SU-DHL-6 (cell line): ENCODE measurements at regions not wholly inside any gene's neighbourhood (a gene's known extent, or its start where the extent isn't known, plus 50 kb on each side); places are given as distances from the start of the nearest gene placed in this dataset.

Experiments
- H2AFZ ChIP-seq: fragments of 200-600 bp; sonication (generic); 2 replicates; pipeline ENCODE4 v1.6.1; 2014; ENCODE audit warnings: low read depth, mild to moderate bottlenecking, moderate library complexity, mixed read lengths, antibody characterized with exemption, low read length; ENCODE audit not compliant: severe bottlenecking
- H3F3A ChIP-seq: fragments of 200-600 bp; shearing (Covaris generic); 2 replicates; pipeline ENCODE4 v1.6.0; 2016; ENCODE audit warnings: antibody characterized with exemption, mild to moderate bottlenecking; ENCODE audit not compliant: insufficient read depth
- H3K27ac ChIP-seq: fragments of 200-600 bp; sonication (generic); 2 replicates; pipeline ENCODE4 v1.5.1; 2016; ENCODE audit warnings: low read depth, mild to moderate bottlenecking, low read length, moderate library complexity, mixed read lengths
- H3K27me3 ChIP-seq: fragments of 200-600 bp; sonication (generic), shearing (Covaris generic); 2 replicates; pipeline ENCODE4 v1.6.0; 2014; ENCODE audit warnings: mild to moderate bottlenecking, low read length
- H3K36me3 ChIP-seq: fragments of 200-600 bp; sonication (generic); 2 replicates; pipeline ENCODE4 v1.6.1; 2014; ENCODE audit warnings: mild to moderate bottlenecking, low read length, mixed read lengths
- H3K4me2 ChIP-seq: fragments of 300-600, 200-600 bp; shearing (Covaris generic), sonication (generic); 2 replicates; pipeline ENCODE4 v1.6.0; 2014; ENCODE audit warnings: low read length, low read depth, mild to moderate bottlenecking; ENCODE audit not compliant: poor library complexity, severe bottlenecking
- H3K4me3 ChIP-seq: fragments of 200-600 bp; sonication (generic); 2 replicates; pipeline ENCODE4 v1.5.1; 2014; ENCODE audit warnings: antibody characterized with exemption, low read length, mild to moderate bottlenecking, mixed read lengths; ENCODE audit not compliant: insufficient read depth, poor library complexity, severe bottlenecking
- H3K79me2 ChIP-seq: fragments of 200-600 bp; sonication (generic); 2 replicates; pipeline ENCODE4 v1.6.1; 2014; ENCODE audit warnings: mild to moderate bottlenecking, low read length, moderate library complexity; ENCODE audit not compliant: insufficient read depth
- H3K9ac ChIP-seq: fragments of 200-600 bp; sonication (generic); 2 replicates; pipeline ENCODE4 v1.7.0; 2014; ENCODE audit warnings: mild to moderate bottlenecking, low read length
- H3K9me2 ChIP-seq: fragments of 200-600 bp; sonication (generic); replicated peaks from 2 replicates; pipeline ENCODE4 v1.6.1; 2014; ENCODE audit warnings: low read length; ENCODE audit not compliant: insufficient read depth
- H3K9me3 ChIP-seq: fragments of 200-600 bp; sonication (generic); 2 replicates; pipeline ENCODE4 v1.6.1; 2014; ENCODE audit warnings: low read length, mixed read lengths; ENCODE audit not compliant: insufficient read depth
- H4K20me1 ChIP-seq: fragments of 200-600 bp; sonication (generic); 2 replicates; pipeline ENCODE4 v1.6.1; 2014; ENCODE audit warnings: low read depth, mild to moderate bottlenecking, antibody characterized with exemption, low read length, moderate library complexity, mixed read lengths
- EZH2phosphoT487 ChIP-seq: fragments of 200-600 bp; sonication (generic), shearing (Covaris generic); conservative IDR thresholded peaks from 2 replicates; pipeline ENCODE4 v1.6.1; 2018; ENCODE audit warnings: mild to moderate bottlenecking, antibody characterized with exemption, low read length, moderate library complexity, mixed read lengths
- TF ChIP-seq, protein P1 (sequence below): fragments of 200-600 bp; sonication (generic); IDR thresholded peaks from one replicate; pipeline ENCODE4 v1.5.1; 2017; ENCODE audit warnings: antibody characterized with exemption, mild to moderate bottlenecking, low read length, moderate library complexity; ENCODE audit not compliant: insufficient read depth, poor library complexity, severe bottlenecking

DNA sequence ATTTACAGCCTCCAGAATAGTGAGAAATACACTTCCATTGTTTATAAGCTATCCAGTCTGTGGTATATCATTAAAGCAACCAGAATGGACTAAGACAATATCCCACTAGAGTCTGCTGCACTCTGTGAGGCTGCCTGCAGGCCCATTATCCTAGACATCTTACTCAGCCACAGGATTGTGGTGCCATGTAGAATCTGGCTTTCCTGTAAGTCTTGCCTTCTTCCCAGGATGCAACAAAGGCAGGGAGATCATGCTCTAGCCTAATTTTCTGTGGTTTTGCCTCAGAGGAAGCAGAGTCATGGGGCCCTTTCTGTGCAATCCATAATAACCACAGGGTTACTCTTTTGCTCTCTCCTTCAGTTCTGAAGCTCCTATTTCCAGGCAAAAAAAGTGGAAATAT, 299.1 kb upstream of the DEPDC1 start:
- TF ChIP-seq, protein P1, sequence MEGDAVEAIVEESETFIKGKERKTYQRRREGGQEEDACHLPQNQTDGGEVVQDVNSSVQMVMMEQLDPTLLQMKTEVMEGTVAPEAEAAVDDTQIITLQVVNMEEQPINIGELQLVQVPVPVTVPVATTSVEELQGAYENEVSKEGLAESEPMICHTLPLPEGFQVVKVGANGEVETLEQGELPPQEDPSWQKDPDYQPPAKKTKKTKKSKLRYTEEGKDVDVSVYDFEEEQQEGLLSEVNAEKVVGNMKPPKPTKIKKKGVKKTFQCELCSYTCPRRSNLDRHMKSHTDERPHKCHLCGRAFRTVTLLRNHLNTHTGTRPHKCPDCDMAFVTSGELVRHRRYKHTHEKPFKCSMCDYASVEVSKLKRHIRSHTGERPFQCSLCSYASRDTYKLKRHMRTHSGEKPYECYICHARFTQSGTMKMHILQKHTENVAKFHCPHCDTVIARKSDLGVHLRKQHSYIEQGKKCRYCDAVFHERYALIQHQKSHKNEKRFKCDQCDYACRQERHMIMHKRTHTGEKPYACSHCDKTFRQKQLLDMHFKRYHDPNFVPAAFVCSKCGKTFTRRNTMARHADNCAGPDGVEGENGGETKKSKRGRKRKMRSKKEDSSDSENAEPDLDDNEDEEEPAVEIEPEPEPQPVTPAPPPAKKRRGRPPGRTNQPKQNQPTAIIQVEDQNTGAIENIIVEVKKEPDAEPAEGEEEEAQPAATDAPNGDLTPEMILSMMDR = no peak
- TF ChIP-seq EZH2phosphoT487 = no peak

DNA sequence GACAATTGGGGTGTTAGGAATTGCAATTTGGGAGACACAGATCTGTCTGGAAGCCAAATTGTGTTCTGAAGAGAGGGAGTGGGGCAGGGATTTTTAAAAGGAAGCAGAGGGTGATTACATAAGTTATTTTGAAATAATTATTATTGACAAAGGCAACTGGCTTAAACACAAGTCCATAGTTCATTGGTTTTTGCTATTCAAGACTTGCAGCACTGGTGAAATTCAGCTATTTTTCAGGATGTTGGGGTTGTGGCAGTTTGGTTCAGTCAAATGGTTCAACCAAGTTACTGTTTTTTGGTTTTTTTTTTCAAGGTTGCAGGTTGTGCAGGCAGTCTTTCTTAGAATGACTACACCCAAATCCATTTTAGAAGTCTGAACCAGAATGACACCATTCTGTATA, 300.0 kb upstream of the DEPDC1 start:
- TF ChIP-seq, protein P1 = no peak
- no peak for TF ChIP-seq EZH2phosphoT487
- H3F3A ChIP-seq = no peaks in the 10 kb centered on the region
- H3K9me3 ChIP-seq = no peaks in the 10 kb centered on the region

More for the DNA sequence above, 299.1 kb upstream of the DEPDC1 start:
- Histone ChIP-seq H3K27me3 (no peaks in the 10 kb centered on the region), H3K9ac (no peak overlapping the region), H3K27ac (no peak overlapping the region), H4K20me1 (no peaks in the 10 kb centered on the region), H3K4me2 (no peak overlapping the region), H3K36me3 (no peaks in the 10 kb centered on the region), H2AFZ (no peak overlapping the region), H3K79me2 (no peaks in the 10 kb centered on the region), H3F3A (no peaks in the 10 kb centered on the region), H3K9me2 (0 out of 2 replicates have a peak, but pooled peaks cover 3% of the 10 kb centered on the region), H3K4me3 (no peak overlapping the region), H3K9me3 (no peaks in the 10 kb centered on the region)

DNA sequence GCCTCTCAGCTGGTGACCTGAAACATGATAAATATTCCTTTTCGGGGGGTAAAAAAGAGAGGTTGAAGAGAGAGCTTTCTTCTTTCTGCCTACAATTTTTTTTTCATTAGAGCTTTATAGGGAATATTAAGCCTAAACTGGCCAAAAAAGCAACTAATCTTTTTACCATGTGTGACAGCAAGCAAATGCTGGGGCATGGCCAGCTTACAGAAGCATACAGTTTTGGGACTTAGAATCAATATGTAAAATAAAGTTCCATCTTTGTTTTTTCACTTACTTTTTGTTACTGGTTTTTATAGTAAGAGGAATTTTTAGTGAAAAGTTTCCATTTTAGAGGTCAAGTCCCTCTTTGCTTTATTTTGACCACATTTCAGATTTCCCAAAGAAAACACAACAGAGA, 301.2 kb upstream of the DEPDC1 start:
- Histone ChIP-seq H3K4me3 (no peak overlapping the region), H3K36me3 (no peaks in the 10 kb centered on the region), H4K20me1 (no peaks in the 10 kb centered on the region), H3K27me3 (no peaks in the 10 kb centered on the region), H3F3A (no peaks in the 10 kb centered on the region), H3K9me3 (no peaks in the 10 kb centered on the region), H3K27ac (no peak overlapping the region), H2AFZ (no peak overlapping the region), H3K79me2 (no peaks in the 10 kb centered on the region), H3K9me2 (0 out of 2 replicates have a peak, but pooled peaks cover 3% of the 10 kb centered on the region), H3K4me2 (no peak overlapping the region), H3K9ac (no peak overlapping the region)
- no peak for TF ChIP-seq EZH2phosphoT487
- TF ChIP-seq, protein P1 = no peak

More for the DNA sequence above, 300.0 kb upstream of the DEPDC1 start:
- Histone ChIP-seq H3K4me3 (no peak overlapping the region), H4K20me1 (no peaks in the 10 kb centered on the region), H3K9me2 (0 out of 2 replicates have a peak, but pooled peaks cover 3% of the 10 kb centered on the region), H3K27ac (no peak overlapping the region), H3K36me3 (no peaks in the 10 kb centered on the region), H3K4me2 (no peak overlapping the region), H3K9ac (no peak overlapping the region), H3K27me3 (no peaks in the 10 kb centered on the region), H2AFZ (no peak overlapping the region), H3K79me2 (no peaks in the 10 kb centered on the region)

DNA sequence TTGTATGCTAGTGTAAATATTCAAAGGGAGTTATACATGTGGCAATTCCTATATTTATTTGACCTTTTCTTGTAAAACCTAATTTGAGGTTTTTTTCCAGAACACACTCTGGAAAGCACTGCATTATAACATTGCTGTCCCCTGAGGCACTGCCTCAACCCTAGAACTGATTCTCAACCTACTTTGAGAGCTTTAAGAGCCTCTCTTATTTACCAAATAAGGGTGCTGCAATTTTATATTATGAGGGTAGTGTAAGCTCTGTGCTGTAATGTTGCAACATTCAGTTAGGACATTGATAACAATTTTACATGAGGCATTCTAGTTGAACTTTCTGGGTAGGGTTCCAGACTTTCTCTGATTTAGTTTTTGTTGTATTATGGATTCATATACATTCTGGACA, 302.2 kb upstream of the DEPDC1 start:
- Histone ChIP-seq H3K4me2 (no peak overlapping the region), H3K9me3 (no peaks in the 10 kb centered on the region), H4K20me1 (no peaks in the 10 kb centered on the region), H3K9me2 (0 out of 2 replicates have a peak, but pooled peaks cover 3% of the 10 kb centered on the region), H3K36me3 (no peaks in the 10 kb centered on the region), H2AFZ (no peak overlapping the region), H3F3A (no peaks in the 10 kb centered on the region), H3K79me2 (no peaks in the 10 kb centered on the region), H3K4me3 (no peak overlapping the region), H3K27ac (no peak overlapping the region), H3K9ac (no peak overlapping the region), H3K27me3 (no peaks in the 10 kb centered on the region)
- TF ChIP-seq EZH2phosphoT487 = no peak
- TF ChIP-seq, protein P1 = no peak
